Fibroblast of the aortic adventitia (primary cell): ENCODE measurements at regions not wholly inside any gene's neighbourhood (a gene's known extent, or its start where the extent isn't known, plus 50 kb on each side); places are given as distances from the start of the nearest gene placed in this dataset.

ENCODE experiments used
- DNase-seq: peaks from one replicate; pipeline ENCODE4 v3.0.0-alpha.2; 2010; ENCODE audit warnings: low read depth
- H3K4me3 ChIP-seq: 2 replicates; pipeline ENCODE4 v1.5.1; 2011; ENCODE audit warnings: low read depth, mild to moderate bottlenecking, control low read depth, low read length, moderate library complexity
- TF ChIP-seq, protein P1 (sequence below): IDR thresholded peaks from 2 replicates; pipeline ENCODE4 v1.5.1; 2011; ENCODE audit warnings: mild to moderate bottlenecking, low read length, control low read depth, inconsistent platforms; ENCODE audit not compliant: insufficient read depth

DNA sequence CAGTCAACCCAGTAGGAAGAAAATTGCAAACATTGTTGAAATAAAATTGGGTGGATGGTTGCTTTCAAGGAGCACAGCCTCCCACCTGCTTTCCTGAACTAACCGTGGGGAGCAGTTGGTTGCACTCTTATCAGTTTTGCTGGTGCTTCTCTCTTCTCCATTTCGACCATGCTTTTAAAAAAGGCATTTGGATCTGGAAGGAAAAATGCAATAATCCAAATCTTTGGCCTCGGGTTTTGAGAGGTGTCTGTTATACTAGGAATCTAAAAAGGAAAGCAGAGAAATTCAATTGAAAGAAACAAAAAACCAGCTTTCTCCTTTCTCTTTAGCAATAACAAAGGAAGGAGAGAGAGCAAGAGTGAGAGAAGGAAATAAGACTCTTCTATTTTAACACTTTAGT, 113.6 kb upstream of the ARGLU1 start:
- no peak for DNase-seq
- TF ChIP-seq, protein P1, sequence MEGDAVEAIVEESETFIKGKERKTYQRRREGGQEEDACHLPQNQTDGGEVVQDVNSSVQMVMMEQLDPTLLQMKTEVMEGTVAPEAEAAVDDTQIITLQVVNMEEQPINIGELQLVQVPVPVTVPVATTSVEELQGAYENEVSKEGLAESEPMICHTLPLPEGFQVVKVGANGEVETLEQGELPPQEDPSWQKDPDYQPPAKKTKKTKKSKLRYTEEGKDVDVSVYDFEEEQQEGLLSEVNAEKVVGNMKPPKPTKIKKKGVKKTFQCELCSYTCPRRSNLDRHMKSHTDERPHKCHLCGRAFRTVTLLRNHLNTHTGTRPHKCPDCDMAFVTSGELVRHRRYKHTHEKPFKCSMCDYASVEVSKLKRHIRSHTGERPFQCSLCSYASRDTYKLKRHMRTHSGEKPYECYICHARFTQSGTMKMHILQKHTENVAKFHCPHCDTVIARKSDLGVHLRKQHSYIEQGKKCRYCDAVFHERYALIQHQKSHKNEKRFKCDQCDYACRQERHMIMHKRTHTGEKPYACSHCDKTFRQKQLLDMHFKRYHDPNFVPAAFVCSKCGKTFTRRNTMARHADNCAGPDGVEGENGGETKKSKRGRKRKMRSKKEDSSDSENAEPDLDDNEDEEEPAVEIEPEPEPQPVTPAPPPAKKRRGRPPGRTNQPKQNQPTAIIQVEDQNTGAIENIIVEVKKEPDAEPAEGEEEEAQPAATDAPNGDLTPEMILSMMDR: no peak
- H3K4me3 ChIP-seq: no peak overlapping the region

DNA sequence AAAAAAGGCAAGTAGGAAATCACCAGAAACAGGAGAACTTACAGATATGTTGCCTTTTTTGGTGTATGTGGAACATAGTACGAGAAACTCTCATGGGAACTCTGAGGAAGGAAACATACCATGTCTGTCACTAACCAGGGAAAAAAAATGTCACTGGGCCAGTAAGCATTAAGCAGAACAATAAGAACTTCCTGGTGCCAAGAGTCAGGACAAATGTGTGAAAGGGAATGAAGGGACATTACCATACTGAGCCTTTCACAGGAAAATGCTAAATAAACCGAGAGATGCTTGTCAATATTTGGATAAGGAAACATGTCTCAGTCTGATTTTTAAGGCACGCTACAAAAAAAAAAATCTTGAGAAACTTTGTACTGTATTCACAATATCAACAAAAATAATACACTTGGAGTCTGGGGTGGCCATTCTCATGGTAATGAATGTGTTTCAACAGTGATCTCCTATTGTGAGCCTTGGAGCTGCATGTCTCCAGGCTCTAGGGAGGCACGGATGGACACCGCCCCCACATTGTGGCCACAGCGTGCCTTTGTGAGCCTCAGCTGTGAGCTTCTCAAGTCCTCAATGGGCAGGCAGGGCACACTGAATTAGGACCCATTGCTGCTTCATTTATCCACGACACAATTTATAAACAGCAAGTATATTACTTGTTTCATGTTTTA, 113.0 kb upstream of the ARGLU1 start:
- H3K4me3 ChIP-seq: no peak overlapping the region
- DNase-seq: no peak
- TF ChIP-seq, protein P1: no peak

DNA sequence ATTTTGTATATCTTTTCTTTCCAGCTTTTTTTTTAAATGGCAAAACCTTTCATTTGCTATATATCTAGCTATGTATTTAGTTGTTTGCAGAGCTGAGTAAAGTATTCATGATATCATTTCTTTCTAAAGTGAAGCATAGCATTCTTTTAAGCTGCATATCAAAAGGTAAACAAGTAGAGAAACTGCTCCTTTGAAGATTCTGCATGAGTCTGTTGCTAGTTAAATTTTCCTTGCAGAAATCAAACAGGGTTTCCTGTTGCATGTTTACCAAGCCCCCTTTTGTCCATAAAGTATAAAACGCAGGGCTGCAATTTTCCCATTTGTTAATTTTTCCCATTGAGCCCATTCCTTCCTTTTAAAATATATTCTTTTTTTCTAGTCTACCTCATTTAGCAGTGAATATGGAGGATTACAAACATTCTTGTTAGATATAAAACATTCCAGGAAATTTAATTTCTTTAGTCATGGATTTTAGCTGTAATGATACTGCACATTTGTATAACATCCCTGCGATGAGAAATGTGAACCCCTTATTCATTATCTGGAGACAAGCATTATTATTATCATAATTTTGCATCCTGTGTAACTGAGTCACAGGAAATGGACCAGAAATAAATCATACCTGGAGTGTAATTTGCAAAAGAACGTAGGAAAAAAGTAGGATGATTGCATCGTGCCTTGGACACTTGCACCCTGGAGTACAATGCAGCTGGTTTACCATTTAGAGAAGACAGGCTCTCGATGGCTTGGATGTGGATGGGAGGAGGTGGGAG, 110.9 kb upstream of the ARGLU1 start:
- no peak overlapping the region for H3K4me3 ChIP-seq
- no peak for DNase-seq
- TF ChIP-seq, protein P1: no peak

DNA sequence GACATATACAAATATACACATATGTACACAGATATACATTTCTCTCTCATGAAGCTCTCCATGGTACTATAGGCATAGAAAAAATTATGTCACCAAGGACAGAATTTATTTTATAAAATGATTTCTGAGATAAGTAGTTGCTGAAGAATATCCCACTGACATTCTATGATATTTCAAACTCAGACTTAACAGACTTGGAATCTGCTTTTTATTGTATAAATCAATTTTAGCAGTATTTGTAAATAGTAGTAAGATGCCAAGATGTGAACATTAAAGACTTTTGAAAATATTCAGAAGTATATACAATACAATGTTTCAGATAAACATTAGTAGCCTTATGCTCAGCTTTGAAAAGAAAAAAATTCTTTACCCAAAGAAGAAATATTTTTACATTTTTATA, 107.4 kb upstream of the ARGLU1 start:
- TF ChIP-seq, protein P1: no peak
- no peak for DNase-seq
- H3K4me3 ChIP-seq: no peak overlapping the region

DNA sequence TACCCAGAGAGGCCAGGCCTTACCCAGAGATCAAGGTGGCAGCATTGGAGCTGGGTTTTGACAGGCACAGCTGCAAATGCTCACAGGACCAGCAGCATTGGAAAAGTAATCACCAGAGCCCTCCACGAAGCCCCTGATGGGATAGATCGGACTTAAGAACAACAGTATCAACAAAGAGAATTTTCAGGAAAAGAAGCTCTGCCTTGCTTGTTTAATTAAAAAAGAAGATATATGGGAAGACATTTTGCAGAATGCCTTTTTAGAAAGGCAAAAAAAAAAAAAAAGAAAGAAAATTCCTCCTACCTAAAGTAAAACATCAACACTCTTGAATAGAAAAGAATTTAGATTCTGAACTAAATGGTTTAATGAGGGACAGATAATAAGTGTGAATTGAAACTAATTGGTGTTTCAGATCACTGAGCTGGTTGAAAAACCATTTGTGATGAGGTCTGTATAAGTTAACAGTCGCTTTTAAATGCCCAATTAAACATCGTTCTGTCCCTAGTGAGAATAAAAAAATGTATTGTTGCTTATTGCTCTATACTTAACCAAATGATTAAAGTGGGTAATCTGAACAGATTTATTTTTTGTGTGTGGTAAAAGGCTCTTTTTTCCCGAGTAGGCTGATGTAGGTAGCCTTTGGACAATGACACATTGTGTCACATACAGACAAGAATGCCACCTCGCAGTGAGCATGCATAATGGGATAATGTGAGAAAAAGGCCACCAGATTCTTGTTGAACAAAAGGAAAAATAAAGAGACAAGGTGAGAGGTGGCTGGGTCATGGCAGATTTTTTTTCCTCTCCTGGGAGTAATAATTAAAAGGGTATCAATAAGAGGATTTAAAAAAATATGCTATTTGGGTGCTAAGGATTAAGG, 93.0 kb upstream of the ARGLU1 start:
- TF ChIP-seq, protein P1: no peak
- no peak overlapping the region for H3K4me3 ChIP-seq
- no peak for DNase-seq

DNA sequence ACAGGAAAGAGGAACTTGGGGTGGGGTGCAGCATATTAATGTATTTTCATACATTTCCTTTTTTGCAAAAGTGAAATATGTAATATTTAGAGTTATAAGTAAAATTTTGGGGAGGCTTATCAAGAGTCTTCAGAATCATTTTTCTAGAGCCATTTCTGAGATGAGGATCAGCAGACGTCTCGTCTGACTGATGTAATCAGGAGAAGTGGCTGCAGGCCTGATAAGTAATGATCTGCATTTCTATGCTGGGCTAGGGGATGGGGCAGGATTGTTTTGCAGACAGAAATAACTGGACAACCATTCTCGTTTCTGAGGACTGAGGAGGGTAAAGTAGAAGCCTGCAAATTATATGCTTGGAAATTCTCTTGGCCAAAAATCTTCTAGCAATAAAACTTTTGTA, 89.2 kb upstream of the ARGLU1 start:
- TF ChIP-seq, protein P1: no peak
- DNase-seq: no peak
- no peak overlapping the region for H3K4me3 ChIP-seq
